GM23338 (cell line): ENCODE measurements at regions not wholly inside any gene's neighbourhood (a gene's known extent, or its start where the extent isn't known, plus 50 kb on each side); places are given as distances from the start of the nearest gene placed in this dataset.

Experiments used
- ATAC-seq: fragments of 200-7000 bp; cut with Tn5 transposase; 3 replicates; pipeline ENCODE4 v1.9.1; 2020
- DNase-seq: peaks from one replicate; pipeline ENCODE4 v3.0.0-alpha.2; 2015; ENCODE audit warnings: low spot score
- H2AFZ ChIP-seq: fragments of 200-600 bp; sonication (generic); 2 replicates; pipeline ENCODE4 v1.8.0; 2016; ENCODE audit warnings: antibody characterized with exemption, mild to moderate bottlenecking, moderate library complexity
- H3F3A ChIP-seq: fragments of 200-600 bp; sonication (generic); replicated peaks from 2 replicates; pipeline ENCODE4 v1.8.0; 2017; ENCODE audit warnings: antibody characterized with exemption, mixed run types, low read depth
- H3K27ac ChIP-seq: fragments of 200-600 bp; sonication (generic); 2 replicates; pipeline ENCODE4 v1.6.1; 2016; ENCODE audit warnings: low read depth
- H3K27me3 ChIP-seq: fragments of 200-600 bp; sonication (generic); 2 replicates; pipeline ENCODE4 v1.8.0; 2016; ENCODE audit warnings: mild to moderate bottlenecking, mixed run types, moderate library complexity; ENCODE audit not compliant: insufficient read depth
- H3K36me3 ChIP-seq: fragments of 200-600 bp; sonication (generic); 2 replicates; pipeline ENCODE4 v1.8.0; 2016; ENCODE audit warnings: mild to moderate bottlenecking; ENCODE audit not compliant: insufficient read depth
- H3K4me1 ChIP-seq: fragments of 200-600 bp; sonication (generic); 2 replicates; pipeline ENCODE4 v1.8.0; 2016; ENCODE audit warnings: mild to moderate bottlenecking, moderate library complexity; ENCODE audit not compliant: insufficient read depth
- H3K4me2 ChIP-seq: fragments of 200-600 bp; sonication (generic); 2 replicates; pipeline ENCODE4 v1.7.1; 2017; ENCODE audit warnings: mixed run types
- H3K4me3 ChIP-seq: fragments of 200-600 bp; sonication (generic); 2 replicates; pipeline ENCODE4 v1.6.1; 2016; ENCODE audit warnings: mixed run types
- H3K79me2 ChIP-seq: fragments of 200-600 bp; sonication (generic); replicated peaks from 2 replicates; pipeline ENCODE4 v1.8.0; 2017; ENCODE audit warnings: mild to moderate bottlenecking; ENCODE audit not compliant: insufficient read depth
- H3K9me2 ChIP-seq: fragments of 200-600 bp; sonication (generic); 2 replicates; pipeline ENCODE4 v1.8.0; 2017; ENCODE audit not compliant: insufficient read depth
- H4K20me1 ChIP-seq: fragments of 200-600 bp; sonication (generic); replicated peaks from 2 replicates; pipeline ENCODE4 v1.8.0; 2017; ENCODE audit warnings: mild to moderate bottlenecking; ENCODE audit not compliant: insufficient read depth
- H3K27ac Mint-ChIP-seq: 2 replicates; pipeline ENCODE4 v1.8.0; 2020; ENCODE audit warnings: inconsistent platforms, mild to moderate bottlenecking, moderate library complexity, mixed read lengths
- H3K27me3 Mint-ChIP-seq: 3 replicates; pipeline ENCODE4 v1.8.0; 2022; ENCODE audit warnings: low read depth, mild to moderate bottlenecking, moderate library complexity, mixed read lengths, inconsistent platforms; ENCODE audit not compliant: insufficient read depth, poor library complexity
- H3K36me3 Mint-ChIP-seq: 3 replicates; pipeline ENCODE4 v1.8.0; 2021; ENCODE audit warnings: low read depth, mild to moderate bottlenecking, inconsistent platforms, moderate library complexity, mixed read lengths
- H3K4me1 Mint-ChIP-seq: 3 replicates; pipeline ENCODE4 v1.8.0; 2020; ENCODE audit warnings: mild to moderate bottlenecking, inconsistent platforms, mixed read lengths
- H3K4me3 Mint-ChIP-seq: 3 replicates; pipeline ENCODE4 v1.8.0; 2021; ENCODE audit warnings: moderate library complexity, mild to moderate bottlenecking, inconsistent platforms, mixed read lengths
- H3K9me3 Mint-ChIP-seq: 3 replicates; pipeline ENCODE4 v1.8.0; 2020; ENCODE audit warnings: moderate library complexity, mild to moderate bottlenecking, inconsistent platforms, mixed read lengths
- CREB1 ChIP-seq: fragments of 250-450 bp; sonication (Bioruptor Pico); IDR thresholded peaks from 2 replicates; pipeline ENCODE4 v1.5.0; 2020; ENCODE audit warnings: low read depth, mild to moderate bottlenecking, moderate library complexity
- EZH2 ChIP-seq: fragments of 200-600 bp; sonication (generic); IDR thresholded peaks from one replicate; pipeline ENCODE4 v1.8.0; 2017; ENCODE audit warnings: antibody characterized with exemption, mild to moderate bottlenecking, low read depth; ENCODE audit not compliant: unreplicated experiment
- POLR2AphosphoS5 ChIP-seq: IDR thresholded peaks from 2 replicates; pipeline ENCODE4 v1.6.1; 2016; ENCODE audit warnings: antibody characterized with exemption, low read depth
- ZNF114 ChIP-seq: fragments of 250-450 bp; sonication (Bioruptor Pico); IDR thresholded peaks from 2 replicates; pipeline ENCODE4 v1.5.0; 2020; ENCODE audit warnings: mild to moderate bottlenecking, moderate library complexity
- ZNF331 ChIP-seq: fragments of 250-450 bp; sonication (Bioruptor Pico); IDR thresholded peaks from 2 replicates; pipeline ENCODE4 v1.5.0; 2020; ENCODE audit warnings: low read depth, mild to moderate bottlenecking, moderate library complexity
- TF ChIP-seq, protein P1 (sequence below): IDR thresholded peaks from one replicate; pipeline ENCODE4 v1.6.1; 2018; ENCODE audit warnings: antibody characterized with exemption; ENCODE audit not compliant: unreplicated experiment
- TF ChIP-seq, protein P2 (sequence below), 2 experiments: fragments of 200-600 bp in 1 of 2; sonication (generic) in 1 of 2; conservative IDR thresholded peaks; 2 replicates each; pipeline versions ENCODE4 v1.5.1 to v1.6.1; 2016 to 2017; ENCODE audit warnings: antibody characterized with exemption in 2 of 2, low read depth in 2 of 2, mild to moderate bottlenecking in 2 of 2, moderate library complexity in 1 of 2

DNA sequence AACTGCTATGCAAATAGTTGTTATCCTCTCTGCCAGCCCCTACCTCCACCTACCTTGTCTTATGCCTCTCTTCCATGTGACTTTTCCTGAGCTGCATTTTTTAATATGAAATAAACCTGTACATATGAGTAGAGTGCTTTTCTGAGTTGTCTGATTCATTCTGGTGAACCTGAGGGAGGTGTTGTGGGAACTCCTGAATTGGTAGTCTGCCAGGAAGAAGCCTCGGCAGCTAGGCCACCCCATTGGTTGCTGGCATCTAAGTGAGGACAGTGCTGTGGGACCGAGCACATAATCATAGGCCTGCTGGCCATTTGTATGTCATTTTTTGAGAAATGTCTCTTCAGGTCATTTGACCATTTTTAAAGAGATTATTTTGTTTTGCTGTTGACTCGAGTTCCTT is 1146.8 kb downstream of the UQCRFS1 start:
- Mint-ChIP-seq H3K4me1 (peaks cover 9% of the 10 kb centered on the region; the same call in 2 of the 3 replicates), H3K27me3 (no peaks in the 10 kb centered on the region), H3K27ac (no peak overlapping the region), H3K4me3 (no peak overlapping the region), H3K9me3 (0 out of 3 replicates have a peak, but pooled peaks cover 3% of the 10 kb centered on the region), H3K36me3 (no peaks in the 10 kb centered on the region)
- H3K27me3 ChIP-seq, result no peaks in the 10 kb centered on the region
- H3K4me1 ChIP-seq, result no peaks in the 10 kb centered on the region
- DNase-seq, result no peak
- H3K27ac ChIP-seq, result no peak overlapping the region
- TF ChIP-seq, protein P1, sequence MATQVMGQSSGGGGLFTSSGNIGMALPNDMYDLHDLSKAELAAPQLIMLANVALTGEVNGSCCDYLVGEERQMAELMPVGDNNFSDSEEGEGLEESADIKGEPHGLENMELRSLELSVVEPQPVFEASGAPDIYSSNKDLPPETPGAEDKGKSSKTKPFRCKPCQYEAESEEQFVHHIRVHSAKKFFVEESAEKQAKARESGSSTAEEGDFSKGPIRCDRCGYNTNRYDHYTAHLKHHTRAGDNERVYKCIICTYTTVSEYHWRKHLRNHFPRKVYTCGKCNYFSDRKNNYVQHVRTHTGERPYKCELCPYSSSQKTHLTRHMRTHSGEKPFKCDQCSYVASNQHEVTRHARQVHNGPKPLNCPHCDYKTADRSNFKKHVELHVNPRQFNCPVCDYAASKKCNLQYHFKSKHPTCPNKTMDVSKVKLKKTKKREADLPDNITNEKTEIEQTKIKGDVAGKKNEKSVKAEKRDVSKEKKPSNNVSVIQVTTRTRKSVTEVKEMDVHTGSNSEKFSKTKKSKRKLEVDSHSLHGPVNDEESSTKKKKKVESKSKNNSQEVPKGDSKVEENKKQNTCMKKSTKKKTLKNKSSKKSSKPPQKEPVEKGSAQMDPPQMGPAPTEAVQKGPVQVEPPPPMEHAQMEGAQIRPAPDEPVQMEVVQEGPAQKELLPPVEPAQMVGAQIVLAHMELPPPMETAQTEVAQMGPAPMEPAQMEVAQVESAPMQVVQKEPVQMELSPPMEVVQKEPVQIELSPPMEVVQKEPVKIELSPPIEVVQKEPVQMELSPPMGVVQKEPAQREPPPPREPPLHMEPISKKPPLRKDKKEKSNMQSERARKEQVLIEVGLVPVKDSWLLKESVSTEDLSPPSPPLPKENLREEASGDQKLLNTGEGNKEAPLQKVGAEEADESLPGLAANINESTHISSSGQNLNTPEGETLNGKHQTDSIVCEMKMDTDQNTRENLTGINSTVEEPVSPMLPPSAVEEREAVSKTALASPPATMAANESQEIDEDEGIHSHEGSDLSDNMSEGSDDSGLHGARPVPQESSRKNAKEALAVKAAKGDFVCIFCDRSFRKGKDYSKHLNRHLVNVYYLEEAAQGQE, result no peak
- TF ChIP-seq ZNF331 (CRISPR knock-in tag), result no peak
- peaks cover 1% of the 10 kb centered on the region; the same call in 1 of the 2 replicates for H3K9me2 ChIP-seq
- H3K79me2 ChIP-seq, result no peaks in the 10 kb centered on the region
- H2AFZ ChIP-seq, result no peak overlapping the region
- H3K4me3 ChIP-seq, result no peak overlapping the region
- no peaks in the 10 kb centered on the region for H3K36me3 ChIP-seq
- no peak overlapping the region for H3K4me2 ChIP-seq
- H3F3A ChIP-seq, result no peaks in the 10 kb centered on the region
- H4K20me1 ChIP-seq, result no peaks in the 10 kb centered on the region
- ATAC-seq, result no peak

DNA sequence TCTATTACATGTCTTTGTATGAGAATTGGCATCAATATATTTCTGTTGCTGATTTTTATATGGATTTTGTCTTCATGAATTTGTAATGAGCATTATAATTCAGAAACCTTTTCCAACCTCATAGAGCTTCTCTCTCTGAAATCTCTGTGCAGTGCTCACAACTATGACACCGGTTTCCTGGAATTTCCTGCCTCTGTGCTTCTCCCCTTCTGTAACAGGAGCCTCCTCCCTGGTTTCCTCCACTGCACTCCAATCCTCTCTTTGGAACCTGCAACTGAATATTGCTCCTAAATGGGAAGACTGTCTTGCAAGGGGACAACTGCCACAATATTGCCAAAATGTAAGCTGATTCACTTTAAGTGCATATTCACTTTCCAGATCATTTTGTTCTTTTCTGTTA is 1147.9 kb downstream of the UQCRFS1 start:
- Histone ChIP-seq H3K4me3 (no peak overlapping the region), H4K20me1 (no peaks in the 10 kb centered on the region), H3K4me1 (no peaks in the 10 kb centered on the region), H3K9me2 (peaks cover 4% of the 10 kb centered on the region; the same call in 1 of the 2 replicates), H3K79me2 (no peaks in the 10 kb centered on the region), H3K27ac (no peak overlapping the region), H3K4me2 (no peak overlapping the region), H2AFZ (no peak overlapping the region), H3K36me3 (no peaks in the 10 kb centered on the region), H3K27me3 (no peaks in the 10 kb centered on the region), H3F3A (no peaks in the 10 kb centered on the region)
- Mint-ChIP-seq H3K9me3 (0 out of 3 replicates have a peak, but pooled peaks cover 3% of the 10 kb centered on the region), H3K4me1 (peaks cover 9% of the 10 kb centered on the region; the same call in 2 of the 3 replicates), H3K4me3 (no peak overlapping the region), H3K36me3 (no peaks in the 10 kb centered on the region), H3K27me3 (no peaks in the 10 kb centered on the region), H3K27ac (no peak overlapping the region)
- peak; percentile 24 for DNase-seq
- ATAC-seq, result no peak; the same call in 2 of the 3 replicates
- TF ChIP-seq ZNF114 (CRISPR knock-in tag), result no peak
- TF ChIP-seq, protein P2, sequence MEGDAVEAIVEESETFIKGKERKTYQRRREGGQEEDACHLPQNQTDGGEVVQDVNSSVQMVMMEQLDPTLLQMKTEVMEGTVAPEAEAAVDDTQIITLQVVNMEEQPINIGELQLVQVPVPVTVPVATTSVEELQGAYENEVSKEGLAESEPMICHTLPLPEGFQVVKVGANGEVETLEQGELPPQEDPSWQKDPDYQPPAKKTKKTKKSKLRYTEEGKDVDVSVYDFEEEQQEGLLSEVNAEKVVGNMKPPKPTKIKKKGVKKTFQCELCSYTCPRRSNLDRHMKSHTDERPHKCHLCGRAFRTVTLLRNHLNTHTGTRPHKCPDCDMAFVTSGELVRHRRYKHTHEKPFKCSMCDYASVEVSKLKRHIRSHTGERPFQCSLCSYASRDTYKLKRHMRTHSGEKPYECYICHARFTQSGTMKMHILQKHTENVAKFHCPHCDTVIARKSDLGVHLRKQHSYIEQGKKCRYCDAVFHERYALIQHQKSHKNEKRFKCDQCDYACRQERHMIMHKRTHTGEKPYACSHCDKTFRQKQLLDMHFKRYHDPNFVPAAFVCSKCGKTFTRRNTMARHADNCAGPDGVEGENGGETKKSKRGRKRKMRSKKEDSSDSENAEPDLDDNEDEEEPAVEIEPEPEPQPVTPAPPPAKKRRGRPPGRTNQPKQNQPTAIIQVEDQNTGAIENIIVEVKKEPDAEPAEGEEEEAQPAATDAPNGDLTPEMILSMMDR (conservative IDR thresholded peaks at IDR 0.05; ENCODE audit: low read depth in 2 of 2), result no peak
- TF ChIP-seq CREB1 (CRISPR knock-in tag), result no peak
- TF ChIP-seq EZH2, result no peak
- TF ChIP-seq POLR2AphosphoS5, result no peak
